Ishikawa (cell line): ENCODE measurements at regions not wholly inside any gene's neighbourhood (a gene's known extent, or its start where the extent isn't known, plus 50 kb on each side); places are given as distances from the start of the nearest gene placed in this dataset.

ENCODE experiments used
- CEBPB ChIP-seq: IDR thresholded peaks from 2 replicates; pipeline ENCODE4 v1.6.1; 2012
- CREB1 ChIP-seq: IDR thresholded peaks from 2 replicates; pipeline ENCODE4 v1.6.1; 2012; ENCODE audit warnings: low read depth
- FOXM1 ChIP-seq: IDR thresholded peaks from 2 replicates; pipeline ENCODE4 v1.6.1; 2012; ENCODE audit warnings: low read depth, borderline replicate concordance
- MAX ChIP-seq: IDR thresholded peaks from 2 replicates; pipeline ENCODE4 v1.6.1; 2012
- TAF1 ChIP-seq: IDR thresholded peaks from 2 replicates; pipeline ENCODE4 v1.6.1; 2012; ENCODE audit warnings: low read depth, mild to moderate bottlenecking
- YY1 ChIP-seq: IDR thresholded peaks from 2 replicates; pipeline ENCODE4 v1.6.1; 2012; ENCODE audit warnings: low read depth
- TF ChIP-seq, protein P1 (sequence below): IDR thresholded peaks from 2 replicates; pipeline ENCODE4 v1.6.1; 2012; ENCODE audit warnings: low read depth, mild to moderate bottlenecking

DNA sequence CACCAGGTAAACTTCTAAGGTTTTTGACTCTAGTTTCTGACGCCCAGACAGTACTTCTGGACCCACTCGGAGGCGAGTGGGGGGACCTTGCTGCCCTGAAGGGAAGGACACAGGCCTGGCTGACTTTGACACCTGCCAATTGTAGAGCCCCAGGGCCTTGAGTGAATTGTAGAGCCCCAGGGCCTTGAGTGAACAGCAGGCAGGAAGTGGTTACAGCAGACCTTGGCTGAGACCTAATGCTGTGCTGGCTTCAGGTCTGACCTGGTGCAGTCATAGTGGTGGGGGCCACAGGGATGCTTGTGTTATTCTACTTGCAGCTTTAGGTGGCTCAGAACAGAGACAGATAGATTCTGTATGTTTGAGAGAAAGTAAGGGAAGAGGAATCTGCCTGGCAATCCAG is 344.3 kb downstream of the DUSP10 start:
- no peak for TF ChIP-seq MAX
- no peak for TF ChIP-seq TAF1
- TF ChIP-seq FOXM1 = no peak
- TF ChIP-seq CREB1 = no peak
- TF ChIP-seq, protein P1, sequence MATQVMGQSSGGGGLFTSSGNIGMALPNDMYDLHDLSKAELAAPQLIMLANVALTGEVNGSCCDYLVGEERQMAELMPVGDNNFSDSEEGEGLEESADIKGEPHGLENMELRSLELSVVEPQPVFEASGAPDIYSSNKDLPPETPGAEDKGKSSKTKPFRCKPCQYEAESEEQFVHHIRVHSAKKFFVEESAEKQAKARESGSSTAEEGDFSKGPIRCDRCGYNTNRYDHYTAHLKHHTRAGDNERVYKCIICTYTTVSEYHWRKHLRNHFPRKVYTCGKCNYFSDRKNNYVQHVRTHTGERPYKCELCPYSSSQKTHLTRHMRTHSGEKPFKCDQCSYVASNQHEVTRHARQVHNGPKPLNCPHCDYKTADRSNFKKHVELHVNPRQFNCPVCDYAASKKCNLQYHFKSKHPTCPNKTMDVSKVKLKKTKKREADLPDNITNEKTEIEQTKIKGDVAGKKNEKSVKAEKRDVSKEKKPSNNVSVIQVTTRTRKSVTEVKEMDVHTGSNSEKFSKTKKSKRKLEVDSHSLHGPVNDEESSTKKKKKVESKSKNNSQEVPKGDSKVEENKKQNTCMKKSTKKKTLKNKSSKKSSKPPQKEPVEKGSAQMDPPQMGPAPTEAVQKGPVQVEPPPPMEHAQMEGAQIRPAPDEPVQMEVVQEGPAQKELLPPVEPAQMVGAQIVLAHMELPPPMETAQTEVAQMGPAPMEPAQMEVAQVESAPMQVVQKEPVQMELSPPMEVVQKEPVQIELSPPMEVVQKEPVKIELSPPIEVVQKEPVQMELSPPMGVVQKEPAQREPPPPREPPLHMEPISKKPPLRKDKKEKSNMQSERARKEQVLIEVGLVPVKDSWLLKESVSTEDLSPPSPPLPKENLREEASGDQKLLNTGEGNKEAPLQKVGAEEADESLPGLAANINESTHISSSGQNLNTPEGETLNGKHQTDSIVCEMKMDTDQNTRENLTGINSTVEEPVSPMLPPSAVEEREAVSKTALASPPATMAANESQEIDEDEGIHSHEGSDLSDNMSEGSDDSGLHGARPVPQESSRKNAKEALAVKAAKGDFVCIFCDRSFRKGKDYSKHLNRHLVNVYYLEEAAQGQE = no peak
- no peak for TF ChIP-seq YY1
- TF ChIP-seq CEBPB = no peak
